Suprapubic skin (tissue), 4 donors: ENCODE measurements at regions not wholly inside any gene's neighbourhood (a gene's known extent, or its start where the extent isn't known, plus 50 kb on each side); places are given as distances from the start of the nearest gene placed in this dataset.

Source experiments
- DNase-seq, 2 donors: peaks; one replicate each; pipeline ENCODE4 v3.0.0-alpha.2; 2019; ENCODE audit warnings: low spot score in 2 of 2
- H3K27ac ChIP-seq: fragments of 200-600 bp; sonication (generic); one replicate; pipeline ENCODE4 v1.5.1; 2019
- H3K27me3 ChIP-seq: fragments of 200-600 bp; sonication (generic); one replicate; pipeline ENCODE4 v1.5.1; 2019
- H3K36me3 ChIP-seq: fragments of 200-600 bp; sonication (generic); one replicate; pipeline ENCODE4 v1.5.1; 2019
- H3K4me1 ChIP-seq: fragments of 200-600 bp; sonication (generic); one replicate; pipeline ENCODE4 v1.5.1; 2019
- H3K4me3 ChIP-seq: fragments of 200-600 bp; sonication (generic); one replicate; pipeline ENCODE4 v1.5.1; 2019; ENCODE audit warnings: mild to moderate bottlenecking
- H3K9me3 ChIP-seq: fragments of 200-600 bp; sonication (generic); one replicate; pipeline ENCODE4 v1.5.1; 2019
- EP300 ChIP-seq: sonication (generic); formaldehyde crosslinking; IDR thresholded peaks from one replicate; pipeline ENCODE4 v1.6.1; 2017; ENCODE audit warnings: antibody characterized with exemption
- POLR2A ChIP-seq, 2 donors: fragments of 450-650 bp; IDR thresholded peaks; one replicate each; pipeline ENCODE4 v1.6.1; 2017; ENCODE audit warnings: antibody characterized with exemption in 2 of 2, mild to moderate bottlenecking in 2 of 2, moderate library complexity in 2 of 2
- POLR2AphosphoS5 ChIP-seq, 3 donors: sonication (generic); formaldehyde crosslinking; IDR thresholded peaks; one replicate each; pipeline ENCODE4 v1.6.1; 2017; ENCODE audit warnings: antibody characterized with exemption in 3 of 3
- WGBS: methylation state at CpG from one replicate; pipeline ENCODE4 v1.1.5; 2018; 5-methylcytosine and 5-hydroxymethylcytosine counted together
- TF ChIP-seq, protein P1 (sequence below), 2 donors: fragments of 200-600 bp in 1 of 2; fragments of 450-650 bp in 1 of 2; sonication (generic) in 1 of 2; IDR thresholded peaks; one replicate each; pipeline ENCODE4 v1.5.1; 2016 to 2019; ENCODE audit warnings: antibody characterized with exemption in 2 of 2, mild to moderate bottlenecking in 1 of 2, moderate library complexity in 1 of 2

DNA sequence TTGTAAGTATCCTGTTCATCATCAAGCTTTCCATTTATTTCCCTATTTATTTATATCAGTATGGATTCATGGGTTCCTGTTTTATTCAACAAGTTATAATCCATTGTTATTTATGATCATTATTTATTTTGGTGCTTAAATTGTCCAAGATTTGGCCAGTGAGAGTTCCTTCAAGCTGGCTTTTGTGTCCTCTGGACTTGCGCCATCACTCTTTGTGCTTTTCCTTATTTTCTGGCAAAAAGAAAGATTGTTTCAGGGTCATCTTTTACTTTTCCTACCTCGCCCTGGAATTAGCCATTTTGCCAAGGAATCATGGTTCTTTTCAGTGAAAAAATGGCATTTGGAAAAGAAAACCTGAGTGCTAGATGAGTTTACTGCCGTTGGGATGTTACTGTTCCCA is 193.4 kb downstream of the ADAMTS15 start:
- Histone ChIP-seq H3K27me3 (no peaks in the 10 kb centered on the region), H3K36me3 (no peaks in the 10 kb centered on the region), H3K4me3 (no peak overlapping the region), H3K9me3 (no peaks in the 10 kb centered on the region), H3K27ac (no peak overlapping the region), H3K4me1 (peaks cover 8% of the 10 kb centered on the region)
- no peak for DNase-seq
- 83% methylated on average over 3 of the region's 3 CpGs for WGBS
- no peak for TF ChIP-seq POLR2A (IDR thresholded peaks at IDR 0.05)
- no peak for TF ChIP-seq EP300
- TF ChIP-seq POLR2AphosphoS5 (IDR thresholded peaks at IDR 0.05) = no peak
- TF ChIP-seq, protein P1, sequence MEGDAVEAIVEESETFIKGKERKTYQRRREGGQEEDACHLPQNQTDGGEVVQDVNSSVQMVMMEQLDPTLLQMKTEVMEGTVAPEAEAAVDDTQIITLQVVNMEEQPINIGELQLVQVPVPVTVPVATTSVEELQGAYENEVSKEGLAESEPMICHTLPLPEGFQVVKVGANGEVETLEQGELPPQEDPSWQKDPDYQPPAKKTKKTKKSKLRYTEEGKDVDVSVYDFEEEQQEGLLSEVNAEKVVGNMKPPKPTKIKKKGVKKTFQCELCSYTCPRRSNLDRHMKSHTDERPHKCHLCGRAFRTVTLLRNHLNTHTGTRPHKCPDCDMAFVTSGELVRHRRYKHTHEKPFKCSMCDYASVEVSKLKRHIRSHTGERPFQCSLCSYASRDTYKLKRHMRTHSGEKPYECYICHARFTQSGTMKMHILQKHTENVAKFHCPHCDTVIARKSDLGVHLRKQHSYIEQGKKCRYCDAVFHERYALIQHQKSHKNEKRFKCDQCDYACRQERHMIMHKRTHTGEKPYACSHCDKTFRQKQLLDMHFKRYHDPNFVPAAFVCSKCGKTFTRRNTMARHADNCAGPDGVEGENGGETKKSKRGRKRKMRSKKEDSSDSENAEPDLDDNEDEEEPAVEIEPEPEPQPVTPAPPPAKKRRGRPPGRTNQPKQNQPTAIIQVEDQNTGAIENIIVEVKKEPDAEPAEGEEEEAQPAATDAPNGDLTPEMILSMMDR (IDR thresholded peaks at IDR 0.05) = no peak

DNA sequence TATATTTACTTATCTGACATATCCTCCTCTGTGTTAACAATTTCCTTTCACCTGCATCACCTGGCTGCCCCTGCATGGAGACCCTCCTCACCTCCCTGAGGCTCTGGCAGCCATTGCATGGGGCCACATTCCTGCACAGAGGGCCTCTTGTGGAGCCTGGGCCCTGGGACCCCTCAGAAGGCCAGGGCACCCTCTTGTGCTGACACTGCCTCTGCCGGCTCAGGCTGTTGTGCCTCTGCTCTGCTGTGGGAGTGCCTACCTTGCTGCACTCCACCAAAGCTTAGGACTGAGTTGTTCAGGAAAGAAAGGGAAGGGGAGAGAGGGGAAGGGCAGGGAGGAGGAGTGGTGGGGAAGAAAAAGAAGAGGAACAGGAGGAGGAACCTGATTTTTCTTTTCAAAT is 194.5 kb downstream of the ADAMTS15 start:
- H3K36me3 ChIP-seq = no peaks in the 10 kb centered on the region
- TF ChIP-seq POLR2AphosphoS5 (IDR thresholded peaks at IDR 0.05) = no peak
- TF ChIP-seq EP300 = no peak
- TF ChIP-seq, protein P1 (IDR thresholded peaks at IDR 0.05) = no peak
- TF ChIP-seq POLR2A (IDR thresholded peaks at IDR 0.05) = no peak
- H3K27ac ChIP-seq = no peak overlapping the region
- no peaks in the 10 kb centered on the region for H3K9me3 ChIP-seq
- no peak for DNase-seq
- H3K4me3 ChIP-seq = no peak overlapping the region
- WGBS = 73% methylated on average over 1 of the region's 1 CpG
- peaks cover 16% of the 10 kb centered on the region for H3K4me1 ChIP-seq
- no peaks in the 10 kb centered on the region for H3K27me3 ChIP-seq

DNA sequence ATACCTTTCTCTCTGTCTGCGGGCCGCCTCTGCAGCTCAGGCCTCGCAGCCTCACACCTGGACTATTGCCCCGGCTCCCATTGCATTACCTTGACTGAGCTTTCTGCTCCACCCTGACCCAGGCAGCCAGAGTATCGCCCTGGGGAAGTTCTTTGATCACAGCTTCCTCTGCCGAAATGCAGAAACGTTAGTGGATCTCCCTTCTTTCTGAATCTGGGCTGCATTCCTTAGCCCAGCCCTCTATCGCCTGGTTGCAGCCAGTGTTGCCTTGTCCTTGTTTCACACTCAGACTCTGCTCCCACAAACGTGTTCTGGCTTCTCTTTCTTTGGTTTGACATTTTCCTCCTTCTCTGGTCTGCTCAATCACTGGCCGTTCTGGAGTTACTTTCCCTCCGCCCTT is 195.7 kb downstream of the ADAMTS15 start:
- Histone ChIP-seq H3K4me1 (peaks cover 25% of the 10 kb centered on the region), H3K9me3 (no peaks in the 10 kb centered on the region), H3K27ac (no peak overlapping the region), H3K27me3 (no peaks in the 10 kb centered on the region), H3K4me3 (no peak overlapping the region), H3K36me3 (no peaks in the 10 kb centered on the region)
- WGBS = 33% methylated on average over 11 of the region's 11 CpGs
- TF ChIP-seq POLR2A (IDR thresholded peaks at IDR 0.05) (no peak), EP300 (no peak), POLR2AphosphoS5 (IDR thresholded peaks at IDR 0.05) (no peak)
- TF ChIP-seq, protein P1 (IDR thresholded peaks at IDR 0.05) = no peak
- DNase-seq = no peak

DNA sequence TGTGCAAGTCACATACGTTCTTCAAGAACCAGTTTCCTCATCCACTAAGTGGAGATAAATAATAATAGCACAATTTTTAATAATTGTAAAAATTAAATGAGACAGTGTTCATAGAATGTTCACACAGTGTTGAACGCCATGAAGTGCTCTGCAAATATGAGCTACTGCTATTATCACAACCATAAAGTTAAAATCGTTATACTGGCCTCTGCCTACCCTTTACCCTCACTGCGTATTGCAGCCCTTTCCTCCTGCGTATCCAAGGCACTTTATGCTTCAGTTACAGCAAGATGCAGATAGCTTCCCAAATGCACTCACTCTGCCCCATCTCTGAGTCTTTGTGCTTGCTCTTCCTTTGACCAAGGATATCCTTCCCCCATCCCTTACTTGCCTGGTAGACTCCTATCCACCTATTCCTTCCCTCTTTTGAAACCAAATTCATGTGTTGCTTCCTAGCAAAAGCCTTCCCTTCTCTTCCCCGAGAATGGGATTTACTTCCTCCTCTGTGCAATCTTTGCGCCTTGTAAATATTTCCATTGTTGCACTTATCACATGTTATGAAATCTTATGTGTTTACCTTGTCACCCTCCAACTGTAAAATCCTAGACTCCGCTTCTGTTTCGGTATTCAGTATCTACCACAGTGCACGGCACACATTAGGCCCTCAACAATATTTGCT is 196.9 kb downstream of the ADAMTS15 start:
- DNase-seq = no peak
- WGBS = 93% methylated on average over 10 of the region's 10 CpGs

DNA sequence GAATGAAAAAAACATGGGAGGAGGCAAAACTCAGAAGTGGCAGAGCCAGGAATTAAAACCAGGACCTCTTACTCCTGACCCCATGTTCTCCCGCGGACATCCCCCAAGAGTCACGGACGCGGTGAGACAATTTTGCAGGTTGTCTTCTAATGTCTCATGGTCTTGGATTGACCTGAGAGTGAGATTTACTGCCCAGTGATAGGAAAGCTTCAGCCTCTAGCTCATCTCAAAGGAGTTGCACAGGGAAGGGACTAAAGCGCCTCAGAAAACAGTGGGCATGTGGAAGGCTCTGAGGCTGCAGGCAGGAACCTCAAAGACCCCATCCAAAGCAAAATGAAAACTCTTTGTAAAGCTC is 197.4 kb downstream of the ADAMTS15 start:
- WGBS = 87% methylated on average over 6 of the region's 6 CpGs
- Histone ChIP-seq H3K4me1 (peaks cover 41% of the 10 kb centered on the region), H3K4me3 (no peak overlapping the region), H3K27ac (no peak overlapping the region), H3K27me3 (no peaks in the 10 kb centered on the region), H3K9me3 (no peaks in the 10 kb centered on the region), H3K36me3 (no peaks in the 10 kb centered on the region)
- DNase-seq = no peak
- TF ChIP-seq, protein P1 (IDR thresholded peaks at IDR 0.05) = no peak
- TF ChIP-seq POLR2A (IDR thresholded peaks at IDR 0.05) = no peak
- TF ChIP-seq EP300 = no peak
- TF ChIP-seq POLR2AphosphoS5 (IDR thresholded peaks at IDR 0.05) = no peak

More for the DNA sequence above, 196.9 kb downstream of the ADAMTS15 start:
- TF ChIP-seq POLR2A (IDR thresholded peaks at IDR 0.05) = no peak
- no peak for TF ChIP-seq EP300
- no peak for TF ChIP-seq POLR2AphosphoS5 (IDR thresholded peaks at IDR 0.05)
- H3K27me3 ChIP-seq = no peaks in the 10 kb centered on the region
- H3K4me3 ChIP-seq = no peak overlapping the region
- H3K9me3 ChIP-seq = no peaks in the 10 kb centered on the region
- no peak overlapping the region for H3K27ac ChIP-seq
- peaks cover 36% of the 10 kb centered on the region for H3K4me1 ChIP-seq
- H3K36me3 ChIP-seq = no peaks in the 10 kb centered on the region

DNA sequence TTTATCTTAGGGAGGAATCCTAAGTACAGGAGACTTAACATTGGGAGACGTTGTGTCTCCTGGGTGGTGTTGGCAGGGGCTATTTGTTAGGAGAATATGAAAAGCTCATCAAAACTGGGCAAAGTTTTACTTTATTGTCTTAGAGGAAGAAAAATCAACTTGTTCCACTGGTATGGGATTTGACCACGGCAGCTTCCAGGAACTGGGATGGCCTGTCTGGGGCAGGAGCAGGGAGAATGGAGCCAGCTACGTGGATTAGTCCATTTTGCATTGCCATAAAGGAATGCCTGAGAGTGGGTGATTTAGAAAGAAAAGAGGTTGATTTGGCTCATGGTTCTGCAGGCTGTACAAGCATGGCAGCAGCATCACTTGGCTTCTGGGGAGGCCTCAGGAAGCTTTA is 198.4 kb downstream of the ADAMTS15 start:
- 66% methylated on average over 3 of the region's 3 CpGs for WGBS
- H3K36me3 ChIP-seq = no peaks in the 10 kb centered on the region
- TF ChIP-seq POLR2AphosphoS5 (IDR thresholded peaks at IDR 0.05) (no peak), POLR2A (IDR thresholded peaks at IDR 0.05) (no peak)
- TF ChIP-seq, protein P1 (IDR thresholded peaks at IDR 0.05) = no peak
- peaks cover 50% of the 10 kb centered on the region for H3K4me1 ChIP-seq
- no peak for DNase-seq
- H3K27me3 ChIP-seq = no peaks in the 10 kb centered on the region
- no peak overlapping the region for H3K4me3 ChIP-seq
- no peak overlapping the region for H3K27ac ChIP-seq
- H3K9me3 ChIP-seq = no peaks in the 10 kb centered on the region
